Ishikawa (cell line): ENCODE measurements at regions not wholly inside any gene's neighbourhood (a gene's known extent, or its start where the extent isn't known, plus 50 kb on each side); places are given as distances from the start of the nearest gene placed in this dataset.

Experiments
- CEBPB ChIP-seq: IDR thresholded peaks from 2 replicates; pipeline ENCODE4 v1.6.1; 2012
- CREB1 ChIP-seq: IDR thresholded peaks from 2 replicates; pipeline ENCODE4 v1.6.1; 2012; ENCODE audit warnings: low read depth
- EGR1 ChIP-seq: IDR thresholded peaks from 2 replicates; pipeline ENCODE4 v1.6.1; 2012
- EP300 ChIP-seq: IDR thresholded peaks from 2 replicates; pipeline ENCODE4 v1.6.1; 2012; ENCODE audit warnings: borderline replicate concordance
- FOXM1 ChIP-seq: IDR thresholded peaks from 2 replicates; pipeline ENCODE4 v1.6.1; 2012; ENCODE audit warnings: low read depth, borderline replicate concordance
- MAX ChIP-seq: IDR thresholded peaks from 2 replicates; pipeline ENCODE4 v1.6.1; 2012
- NFIC ChIP-seq: IDR thresholded peaks from 2 replicates; pipeline ENCODE4 v1.6.1; 2012
- RAD21 ChIP-seq: IDR thresholded peaks from 2 replicates; pipeline ENCODE4 v1.6.1; 2012; ENCODE audit warnings: low read depth
- REST ChIP-seq: IDR thresholded peaks from 2 replicates; pipeline ENCODE4 v1.6.1; 2012; ENCODE audit warnings: low read depth, mild to moderate bottlenecking
- TAF1 ChIP-seq: IDR thresholded peaks from 2 replicates; pipeline ENCODE4 v1.6.1; 2012; ENCODE audit warnings: low read depth, mild to moderate bottlenecking
- TCF12 ChIP-seq: IDR thresholded peaks from 2 replicates; pipeline ENCODE4 v1.6.1; 2012; ENCODE audit warnings: low read depth
- TEAD4 ChIP-seq: IDR thresholded peaks from 2 replicates; pipeline ENCODE4 v1.6.1; 2012
- USF1 ChIP-seq: IDR thresholded peaks from 2 replicates; pipeline ENCODE4 v1.6.1; 2012
- YY1 ChIP-seq: IDR thresholded peaks from 2 replicates; pipeline ENCODE4 v1.6.1; 2012; ENCODE audit warnings: low read depth
- ZBTB7A ChIP-seq: IDR thresholded peaks from 2 replicates; pipeline ENCODE4 v1.6.1; 2012; ENCODE audit warnings: low read depth

- no peak for TF ChIP-seq TEAD4
- no peak for TF ChIP-seq TCF12
- no peak for TF ChIP-seq CEBPB
- no peak for TF ChIP-seq CREB1
- TF ChIP-seq EP300 = no peak
- no peak for TF ChIP-seq ZBTB7A
- no peak for TF ChIP-seq REST
- TF ChIP-seq NFIC = no peak
- no peak for TF ChIP-seq USF1
- no peak for TF ChIP-seq EGR1
- no peak for TF ChIP-seq YY1
- TF ChIP-seq FOXM1 = no peak
- TF ChIP-seq RAD21 = no peak
- TF ChIP-seq TAF1 = no peak
- TF ChIP-seq MAX = no peak
Observed at GRCh38 chr10:128287921-128288320, 161.7 kb upstream of the MKI67 start.

- TF ChIP-seq REST (no peak), EGR1 (no peak), CEBPB (no peak), EP300 (no peak), ZBTB7A (no peak), TCF12 (no peak), YY1 (no peak), NFIC (no peak), FOXM1 (no peak), RAD21 (no peak), USF1 (no peak), TEAD4 (no peak)
Observed at GRCh38 chr10:128289621-128290020, 163.4 kb upstream of the MKI67 start.

GRCh38 chr10:128295003-128295402, 168.8 kb upstream of the MKI67 start:
- TF ChIP-seq RAD21 (no peak), ZBTB7A (no peak), NFIC (no peak), MAX (no peak)

GRCh38 chr10:128296253-128297007, 170.2 kb upstream of the MKI67 start:
- TF ChIP-seq EGR1 (no peak), CEBPB (no peak), EP300 (no peak), USF1 (no peak), REST (no peak), ZBTB7A (no peak), MAX (no peak), TCF12 (no peak), FOXM1 (no peak)
